ENCODE measurements at regions not wholly inside any gene's neighbourhood (a gene's known extent, or its start where the extent isn't known, plus 50 kb on each side); places are given as distances from the start of the nearest gene placed in this dataset.

- intact Hi-C loops (cut with DNase I), result no loop called here
- no peak for DNase-seq
These were observed 136.2 kb upstream of the RPS6KA3 start for GRCh38 chrX:20402956-20403355.

GRCh38 chrX:20399728-20400414, 133.2 kb upstream of the RPS6KA3 start:
- no peak for DNase-seq
- intact Hi-C loops (cut with DNase I), result no loop called here

GRCh38 chrX:20397587-20397986, 130.9 kb upstream of the RPS6KA3 start:
- intact Hi-C loops (cut with DNase I), result no loop called here

GRCh38 chrX:20394451-20394850, 127.7 kb upstream of the RPS6KA3 start:
- intact Hi-C loops (cut with DNase I), result no loop called here
- no peak for DNase-seq

More at GRCh38 chrX:20397587-20397986, 130.9 kb upstream of the RPS6KA3 start:
- DNase-seq, result no peak

- intact Hi-C loops (cut with DNase I), result no loop called here
- DNase-seq, result no peak
These were observed 127.2 kb upstream of the RPS6KA3 start for GRCh38 chrX:20393944-20394343.

DNA sequence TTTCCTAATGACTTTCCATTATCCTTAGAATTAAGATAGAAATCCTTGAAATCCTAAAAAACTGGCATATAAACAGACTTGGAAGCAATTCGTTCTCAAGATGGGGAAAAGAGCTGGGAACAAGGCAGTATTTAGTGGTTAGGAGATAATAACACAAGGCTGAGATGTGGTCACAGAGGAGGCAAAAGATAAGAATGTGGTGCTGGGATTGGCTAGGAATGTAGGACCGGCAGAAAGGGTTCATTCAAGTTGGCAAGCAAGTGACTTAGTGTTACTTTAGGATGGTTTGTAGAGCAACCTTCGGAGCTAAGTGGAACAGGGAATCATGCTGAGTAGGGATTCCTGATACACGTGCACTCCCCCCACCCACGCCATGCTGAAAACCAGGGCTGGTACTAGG, 121.9 kb upstream of the RPS6KA3 start:
- no peak for DNase-seq
- intact Hi-C loops (cut with DNase I), result no loop called here

DNA sequence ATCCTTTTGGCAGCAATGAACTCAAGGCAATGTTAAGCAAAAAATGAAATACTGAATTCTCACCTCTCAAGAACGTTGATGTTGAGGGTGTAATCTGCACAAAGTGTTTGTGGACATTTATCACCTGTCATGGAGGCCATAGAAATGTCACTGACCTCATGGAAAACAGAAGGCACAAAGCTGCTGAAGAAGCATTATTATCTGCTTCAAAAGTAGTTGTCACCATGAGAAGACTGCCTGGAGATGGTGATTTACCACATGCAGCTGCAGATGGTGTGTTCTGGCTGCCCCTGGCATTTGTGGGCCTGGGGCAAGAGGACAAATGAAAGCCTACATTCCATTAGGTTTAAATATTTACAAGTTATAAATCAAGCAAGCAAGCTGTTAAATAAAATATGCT, 116.8 kb upstream of the RPS6KA3 start:
- intact Hi-C loops (cut with DNase I), result no loop called here
- no peak for DNase-seq

GRCh38 chrX:20382518-20383297, 116.0 kb upstream of the RPS6KA3 start:
- no peak for DNase-seq
- intact Hi-C loops (cut with DNase I), result no loop called here

- DNase-seq, result no peak
- intact Hi-C loops (cut with DNase I), result no loop called here
These were observed 115.4 kb upstream of the RPS6KA3 start for GRCh38 chrX:20382082-20382481.

DNA sequence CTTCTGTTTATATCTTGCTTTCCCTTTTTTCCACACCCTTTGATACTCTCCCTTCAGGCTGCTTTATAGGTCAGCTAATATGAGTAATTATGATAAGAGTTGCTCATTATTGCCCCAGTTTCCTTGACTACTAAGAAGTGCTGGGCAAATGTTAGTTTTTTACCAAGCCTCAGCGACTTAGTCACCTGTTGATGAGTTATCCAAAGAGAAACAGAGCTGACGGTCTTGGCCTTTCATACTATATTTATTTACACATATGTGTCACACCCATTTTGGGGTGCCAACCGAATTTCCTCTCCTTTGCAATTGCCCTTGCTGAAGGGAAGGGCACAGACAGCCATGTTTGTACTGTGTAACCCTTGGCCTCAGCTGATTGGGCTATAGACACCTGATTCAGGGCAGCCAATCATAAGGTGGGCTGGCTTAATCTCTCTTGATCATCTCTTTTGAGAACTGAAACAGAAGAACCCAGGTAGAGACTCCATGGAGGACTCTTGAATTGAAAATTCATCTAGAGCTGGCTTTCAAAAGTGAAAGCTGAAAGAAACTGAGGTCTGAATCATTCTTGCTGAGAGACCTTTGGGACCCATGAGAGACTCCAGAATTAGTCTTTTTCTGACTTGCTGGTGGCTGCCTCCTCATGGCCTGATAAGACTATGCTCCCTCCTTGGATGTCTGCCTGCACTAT, 111.7 kb upstream of the RPS6KA3 start:
- no peak for DNase-seq

DNA sequence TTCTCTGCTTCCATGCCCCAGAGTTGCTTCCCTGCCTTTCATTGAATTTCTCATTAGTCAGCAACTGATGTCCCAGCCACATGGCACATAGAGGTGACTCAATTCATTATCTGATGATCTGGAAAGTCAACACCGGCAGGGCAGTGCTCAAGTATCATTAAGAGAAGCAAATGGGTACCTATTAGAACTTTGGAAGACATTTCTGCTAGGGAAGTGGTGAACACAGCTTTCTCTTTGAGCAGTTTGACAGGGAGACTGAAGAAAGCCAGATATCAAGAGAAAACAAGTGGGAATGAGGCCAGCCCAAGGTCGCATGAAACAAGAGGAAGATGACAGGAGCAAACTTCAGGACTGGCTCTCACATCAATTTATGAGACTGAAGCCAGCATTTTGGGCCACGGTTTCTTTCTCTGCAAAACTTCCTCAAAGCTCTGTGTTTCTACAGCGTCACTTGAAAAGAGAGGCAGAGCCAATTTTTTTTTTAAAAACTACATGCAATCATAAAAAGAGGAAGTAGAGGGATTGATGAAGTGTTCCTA, 108.3 kb upstream of the RPS6KA3 start:
- peak in 1 of 10 donors; percentile 40 for DNase-seq
- intact Hi-C loops (cut with DNase I), result no loop called here

More for the DNA sequence above, 111.7 kb upstream of the RPS6KA3 start:
- intact Hi-C loops (cut with DNase I), result no loop called here

GRCh38 chrX:20374450-20374849, 107.7 kb upstream of the RPS6KA3 start:
- DNase-seq, result no peak
- intact Hi-C loops (cut with DNase I), result no loop called here

DNA sequence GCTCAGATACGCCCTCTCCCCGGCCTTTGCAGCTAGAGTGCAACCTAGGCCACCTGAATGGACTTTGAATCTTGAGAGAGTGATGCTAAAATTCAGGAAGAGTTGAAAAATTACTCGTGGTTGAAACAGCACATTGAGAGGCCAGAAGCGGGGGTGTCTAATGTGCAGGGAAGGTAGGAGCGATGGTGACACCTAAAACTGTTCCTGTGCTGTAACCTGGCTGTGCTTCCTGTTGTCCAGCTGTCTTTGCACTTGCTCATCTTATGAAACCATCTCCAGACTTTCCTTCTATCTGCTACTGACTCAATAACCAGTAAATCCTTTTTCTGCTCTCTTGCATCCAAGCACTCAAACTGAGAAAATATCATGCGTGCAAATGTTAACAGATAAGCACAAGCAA, 106.4 kb upstream of the RPS6KA3 start:
- peak in 1 of 10 donors; percentile 34 for DNase-seq
- intact Hi-C loops (cut with DNase I), result no loop called here

DNA sequence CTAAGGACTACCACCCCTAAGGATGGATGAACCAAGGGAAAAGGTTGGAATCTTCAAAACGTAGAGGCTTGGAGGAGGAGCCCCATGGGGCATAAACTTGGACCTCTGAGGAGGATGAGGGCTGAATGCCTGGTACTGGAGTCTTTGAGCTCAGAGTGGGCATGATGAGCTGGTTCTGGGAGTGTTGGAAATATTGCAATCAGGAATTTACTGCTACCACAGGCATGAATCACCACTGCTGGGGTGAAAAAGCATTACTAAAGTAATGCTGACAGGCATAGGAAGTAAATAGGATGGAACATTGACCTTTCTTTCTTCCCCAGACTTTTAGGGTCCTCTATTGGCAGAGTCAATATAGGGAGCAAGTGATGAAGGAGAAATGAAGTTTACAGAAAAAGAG, 105.8 kb upstream of the RPS6KA3 start:
- DNase-seq, result no peak
- intact Hi-C loops (cut with DNase I), result no loop called here

- no peak for DNase-seq
These were observed 102.8 kb upstream of the RPS6KA3 start for GRCh38 chrX:20369468-20369867.

GRCh38 chrX:20364238-20364637, 97.5 kb upstream of the RPS6KA3 start:
- no peak for DNase-seq
- intact Hi-C loops (cut with DNase I), result no loop called here

More at GRCh38 chrX:20369468-20369867, 102.8 kb upstream of the RPS6KA3 start:
- intact Hi-C loops (cut with DNase I), result no loop called here

- DNase-seq, result no peak
- intact Hi-C loops (cut with DNase I), result no loop called here
These were observed 96.6 kb upstream of the RPS6KA3 start for GRCh38 chrX:20363275-20363674.

DNA sequence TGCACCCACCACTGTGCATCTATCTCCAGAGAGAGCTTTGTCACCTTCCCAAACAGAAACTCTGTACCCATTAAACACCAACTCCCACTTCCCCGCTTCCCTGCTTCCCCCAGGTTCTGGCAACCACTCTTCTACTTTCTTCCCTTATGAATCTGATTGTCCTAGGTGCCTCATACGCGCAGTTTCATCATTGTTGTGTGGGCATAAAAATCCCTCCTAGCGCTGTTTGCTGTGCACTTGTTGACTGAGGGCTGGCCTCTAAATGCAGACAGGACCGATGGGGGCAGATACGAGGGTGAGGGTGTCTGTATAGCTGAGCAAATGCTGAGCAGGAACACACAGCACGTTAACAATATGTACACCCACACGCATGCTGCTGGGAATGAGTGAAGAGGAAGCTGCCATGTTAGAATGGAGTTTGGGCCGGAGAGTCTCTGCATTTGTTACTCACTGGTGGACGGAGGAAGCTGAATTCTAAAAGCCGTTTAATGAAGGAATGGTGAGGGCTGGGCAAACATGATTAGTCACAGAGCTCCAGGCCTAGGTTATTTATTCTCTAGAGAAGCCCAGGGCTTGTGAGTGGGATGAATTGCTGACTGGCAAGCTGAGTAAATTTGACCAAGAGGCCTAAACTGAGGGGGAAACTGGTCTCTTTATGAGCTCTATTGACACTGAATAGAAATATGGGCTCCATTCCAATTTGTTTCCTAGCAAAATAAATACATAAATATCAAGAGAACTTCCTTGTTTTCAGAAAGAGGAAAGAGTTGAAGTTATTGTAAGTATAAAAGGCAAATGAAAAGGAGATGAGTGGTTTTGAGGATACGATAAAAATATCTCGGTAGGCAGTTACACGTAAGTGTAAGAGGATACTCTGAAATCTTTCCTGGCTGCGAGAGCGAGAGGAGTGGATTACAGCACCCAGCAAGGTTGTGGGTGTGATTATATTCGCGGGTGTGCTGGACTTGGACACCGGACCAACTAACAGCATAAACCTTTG, 95.9 kb upstream of the RPS6KA3 start:
- DNase-seq, result peak in 1 of 10 donors; percentile 43
- intact Hi-C loops (cut with DNase I), result no loop called here

DNA sequence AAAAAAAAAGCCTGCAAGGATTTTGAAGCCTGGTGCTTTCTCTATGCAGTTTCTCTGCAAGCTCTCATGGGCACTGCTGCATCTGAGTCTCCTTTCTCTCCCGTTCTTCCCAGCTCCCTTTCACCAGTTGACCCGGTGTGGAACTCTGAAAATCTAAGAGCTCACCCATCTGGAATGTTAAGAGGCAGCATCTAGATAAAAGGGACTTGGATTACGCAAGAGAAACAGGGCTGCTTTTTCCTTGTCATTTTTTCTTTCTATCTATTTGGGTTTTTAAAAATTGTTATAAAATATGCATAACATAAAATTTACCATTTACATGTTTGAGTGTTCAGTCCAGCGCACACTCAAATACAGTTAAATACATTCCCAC, 95.2 kb upstream of the RPS6KA3 start:
- no peak for DNase-seq
- intact Hi-C loops (cut with DNase I), result no loop called here

Measured in posterior cingulate gyrus (tissue), 11 donors.